HG02623 (cell line): ENCODE measurements at regions not wholly inside any gene's neighbourhood (a gene's known extent, or its start where the extent isn't known, plus 50 kb on each side); places are given as distances from the start of the nearest gene placed in this dataset.
"Not testable (repeated sequence)": the region's sequence is repeated elsewhere in the genome, so short reads cannot be mapped to it uniquely, and the experiment has no call there.

ENCODE experiments used
- ATAC-seq: cut with Tn5 transposase; IDR thresholded peaks from one replicate; pipeline ENCODE4 v1.9.1; 2021; ENCODE audit warnings: moderate library complexity; ENCODE audit not compliant: unreplicated experiment

DNA sequence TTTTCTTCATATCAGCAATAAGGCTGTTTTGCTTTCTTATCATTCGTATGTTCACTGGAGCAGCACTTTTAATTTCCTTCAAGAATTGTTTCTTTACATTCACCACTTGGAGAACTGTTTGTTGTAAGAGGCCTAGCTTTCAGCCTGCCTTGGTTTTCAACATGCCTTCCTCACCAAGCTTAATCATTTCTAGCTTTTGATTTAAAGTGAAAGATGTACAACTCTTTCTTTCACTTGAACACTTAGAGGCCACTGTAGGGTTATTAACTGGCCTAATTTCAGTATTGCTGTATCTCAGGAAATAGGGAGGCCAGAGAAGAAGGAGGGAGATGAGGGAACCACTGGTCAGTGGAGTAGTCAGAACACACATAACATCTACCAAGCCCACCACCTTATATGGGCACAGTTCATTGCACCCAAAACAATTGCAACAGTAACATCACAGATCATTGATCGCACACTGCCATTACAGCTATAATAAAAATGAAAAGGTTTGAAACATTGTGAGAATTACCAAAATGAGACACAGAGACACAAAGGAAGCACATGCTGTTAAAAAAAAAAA lies 181.4 kb upstream of the TUBA3C start:
- no peak for ATAC-seq

DNA sequence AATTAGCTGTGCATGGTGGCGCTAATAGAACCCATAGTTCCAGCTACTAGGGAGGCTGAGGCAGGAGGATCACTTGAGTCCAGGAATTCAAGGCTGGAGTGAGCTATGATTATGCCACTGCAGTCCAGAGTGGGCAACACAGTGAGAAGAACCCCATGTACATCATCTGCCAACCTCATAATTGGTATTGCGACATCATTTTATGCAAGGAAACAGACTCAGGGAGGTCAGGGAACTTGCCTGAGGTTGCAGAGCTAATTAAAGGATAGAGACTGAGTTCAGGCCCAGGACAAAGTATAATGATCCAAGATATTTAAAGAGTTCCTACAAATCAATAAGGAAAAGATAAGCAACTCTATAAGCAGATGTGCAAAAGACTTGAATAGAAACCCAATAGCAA lies 178.1 kb upstream of the TUBA3C start:
- ATAC-seq = not testable (repeated sequence)

GRCh38 chr13:19345916-19346422 lies 164.3 kb upstream of the TUBA3C start:
- no peak for ATAC-seq

DNA sequence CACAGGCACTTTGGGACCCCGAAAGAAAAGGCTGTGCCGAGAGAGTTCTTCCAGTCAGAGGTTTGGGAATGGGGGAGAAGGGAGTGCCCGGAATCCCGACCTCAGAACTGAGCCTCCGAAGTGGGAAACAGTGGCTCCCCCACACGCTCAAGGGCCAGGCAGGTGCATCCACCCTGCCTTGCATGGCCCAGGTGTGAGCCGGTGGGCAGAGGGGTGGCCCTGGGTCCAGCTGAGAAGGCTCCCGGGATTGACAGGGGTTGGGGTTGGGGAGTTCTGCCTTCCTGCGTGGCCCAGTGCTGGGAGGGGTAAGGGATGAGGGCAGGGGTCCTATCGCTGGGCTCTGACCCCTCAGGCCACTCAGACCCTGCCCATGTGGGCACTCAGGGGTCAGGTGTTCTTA lies 163.5 kb upstream of the TUBA3C start:
- peak; percentile 17 for ATAC-seq

DNA sequence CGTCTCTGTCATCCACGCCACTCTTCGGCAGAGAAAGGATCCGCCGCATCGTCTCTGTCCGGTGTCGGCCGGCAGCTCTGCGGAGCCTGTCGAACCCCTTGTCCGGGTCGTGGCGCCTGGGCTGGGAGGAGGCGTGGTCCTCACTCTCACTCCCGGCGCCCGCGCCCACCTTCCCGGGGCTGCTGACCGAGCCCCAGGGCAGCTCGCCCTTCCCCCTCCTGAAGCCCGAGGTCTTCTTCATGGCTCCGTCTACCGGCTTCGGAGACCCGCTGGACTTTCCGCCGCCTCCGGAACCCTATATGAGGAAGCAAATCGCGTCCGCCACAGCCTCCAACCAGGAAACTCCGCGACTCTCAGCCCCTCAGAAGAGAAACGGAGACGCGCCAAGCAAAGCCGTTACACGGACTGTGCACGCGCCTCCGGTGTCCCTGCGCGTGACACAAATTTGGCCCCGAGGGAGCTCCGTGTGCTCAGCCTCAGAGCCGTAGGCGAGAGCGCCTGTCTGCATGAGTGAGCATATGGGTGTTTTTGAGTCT lies 163.0 kb upstream of the TUBA3C start:
- peak; percentile 78 for ATAC-seq

GRCh38 chr13:19332378-19332777 lies 150.8 kb upstream of the TUBA3C start:
- no peak for ATAC-seq

- no peak for ATAC-seq
These were observed 147.7 kb upstream of the TUBA3C start for GRCh38 chr13:19329365-19329764.

DNA sequence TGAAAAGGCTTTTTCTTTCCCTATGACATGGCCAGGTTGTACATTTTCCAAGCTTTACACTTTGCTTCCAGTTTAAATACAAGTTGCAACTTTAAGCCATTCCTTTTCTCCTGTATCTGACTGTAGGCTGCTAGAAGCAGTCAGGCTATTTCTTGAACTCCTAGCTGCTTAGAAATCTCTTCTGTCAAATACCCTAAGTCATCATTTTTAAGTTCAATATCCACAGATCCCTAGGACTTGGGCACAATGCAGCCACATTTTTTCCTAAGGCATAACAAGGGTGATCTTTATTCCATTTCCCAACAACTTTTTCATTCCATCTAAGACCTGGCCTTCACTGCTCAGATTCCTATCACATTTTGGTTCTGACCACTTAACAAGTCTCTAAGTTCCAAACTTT lies 142.7 kb upstream of the TUBA3C start:
- ATAC-seq = no peak

GRCh38 chr13:19321222-19321621 lies 139.6 kb upstream of the TUBA3C start:
- no peak for ATAC-seq

DNA sequence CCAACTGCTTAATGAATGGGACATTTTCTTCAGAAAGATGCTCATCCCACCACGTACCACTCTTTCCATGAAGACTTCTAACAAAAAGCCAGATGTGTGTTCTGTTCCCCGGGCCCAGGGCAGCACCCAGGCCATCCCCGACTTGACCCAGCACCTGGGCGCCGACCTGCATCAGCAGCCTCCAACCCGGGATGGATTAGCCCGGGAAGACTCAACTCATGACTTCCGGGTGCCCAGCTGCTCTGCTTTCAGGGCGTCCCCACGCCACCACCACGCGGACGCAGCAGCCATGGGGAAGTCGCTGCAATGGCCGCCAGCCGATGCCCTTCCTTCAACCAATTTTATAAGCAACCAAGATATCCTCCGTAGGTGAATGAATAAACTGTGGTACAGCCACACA lies 123.8 kb upstream of the TUBA3C start:
- no peak for ATAC-seq

DNA sequence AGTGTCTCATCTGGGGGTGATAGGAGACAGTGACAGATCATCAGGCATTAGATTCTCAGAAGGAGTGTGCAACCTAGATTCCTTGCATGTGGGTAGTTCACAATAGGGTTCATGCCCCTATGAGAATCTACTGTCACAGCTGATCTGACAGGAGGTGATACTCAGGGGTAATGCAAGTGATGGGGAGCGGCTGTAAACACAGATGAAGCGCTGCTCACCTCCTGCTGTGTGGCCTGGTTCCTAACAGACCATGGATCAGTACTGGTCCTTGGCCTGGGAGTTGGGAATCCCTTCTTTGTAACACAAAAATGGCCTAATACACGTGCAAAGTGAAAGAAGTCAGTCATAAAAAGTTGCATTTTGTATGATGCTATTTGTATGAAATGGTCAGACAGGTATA lies 107.6 kb upstream of the TUBA3C start:
- ATAC-seq = no peak

DNA sequence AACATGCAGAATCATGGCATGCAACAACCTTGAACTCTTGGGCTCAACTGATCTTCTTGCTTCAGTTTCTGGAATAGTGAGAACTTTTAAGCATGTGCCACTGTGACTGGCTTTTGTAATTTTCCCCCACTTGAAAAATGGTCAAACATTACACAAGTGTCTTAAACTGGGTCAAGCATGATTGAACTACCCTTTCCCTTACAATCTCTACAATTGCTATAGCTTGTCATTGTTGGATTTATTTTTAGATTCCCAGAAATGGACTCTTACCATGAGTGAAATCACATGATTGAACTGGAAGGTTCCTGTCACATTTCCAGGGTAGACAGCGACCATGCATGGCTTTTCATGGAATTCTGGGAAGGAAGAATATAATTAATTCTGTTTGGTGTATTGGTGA lies 102.2 kb upstream of the TUBA3C start:
- ATAC-seq = no peak

GRCh38 chr13:19268331-19268730 lies 86.7 kb upstream of the TUBA3C start:
- no peak for ATAC-seq

GRCh38 chr13:19267746-19268145 lies 86.1 kb upstream of the TUBA3C start:
- ATAC-seq = no peak

- ATAC-seq = no peak
These were observed 85.4 kb upstream of the TUBA3C start for GRCh38 chr13:19266979-19267378.

DNA sequence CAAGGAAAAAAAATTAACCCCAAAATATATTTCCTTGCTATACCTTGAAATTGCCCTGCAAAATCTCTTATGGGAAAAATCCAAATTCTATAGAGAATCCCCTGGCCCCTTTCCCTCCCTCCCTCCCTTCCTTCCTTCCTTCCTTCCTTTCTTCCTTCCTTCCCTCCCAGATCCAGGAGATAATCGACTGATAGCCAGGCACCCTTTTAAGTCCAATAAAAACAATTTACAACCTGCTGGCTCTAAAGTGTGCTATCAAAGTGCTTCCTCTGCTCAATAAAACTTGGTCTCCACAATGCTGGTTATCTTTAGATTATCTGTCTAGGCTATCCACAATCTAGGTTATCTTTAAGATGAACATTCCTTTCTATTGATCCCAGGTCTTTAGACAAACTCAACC lies 83.1 kb upstream of the TUBA3C start:
- no peak for ATAC-seq

GRCh38 chr13:19252381-19252780 lies 70.8 kb upstream of the TUBA3C start:
- ATAC-seq = no peak

GRCh38 chr13:19239114-19239860 lies 57.7 kb upstream of the TUBA3C start:
- ATAC-seq = no peak
